ENCODE measurements at regions not wholly inside any gene's neighbourhood (a gene's known extent, or its start where the extent isn't known, plus 50 kb on each side); places are given as distances from the start of the nearest gene placed in this dataset.

DNA sequence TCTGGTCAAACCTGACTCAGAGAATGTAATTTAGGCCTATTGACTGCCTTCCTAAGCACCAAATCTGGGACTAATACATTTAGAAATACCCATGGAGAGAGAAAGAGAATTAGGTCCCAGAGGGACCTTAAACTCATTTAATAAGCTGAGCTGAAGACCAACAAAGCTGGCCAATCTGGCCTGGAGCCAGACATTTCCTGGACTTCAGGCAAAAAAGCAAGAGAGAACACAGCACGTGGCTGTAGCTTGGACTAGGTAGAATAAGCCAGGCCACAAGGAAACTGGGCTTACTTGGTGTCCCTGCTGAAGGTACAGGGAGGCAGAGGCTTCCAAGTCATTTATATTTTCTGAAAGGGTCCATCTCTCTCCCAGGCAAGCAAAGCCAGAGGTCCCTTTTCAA is 88.1 kb downstream of the RTP4 start:
- TF ChIP-seq CTCF (conservative IDR thresholded peaks at IDR 0.05; ENCODE audit: low read depth) = no peak
- ChIA-PET CTCF (interaction anchor here (0.6 kb wide), 1 partner anchor 23 kb away, joined by 3 read pairs; no protein-coding TSS in a partner anchor), POLR2A (ENCODE audit: low non-redundant PET) (no interaction called here)
- DNase-seq (ENCODE audit: low spot score) = no peak
- no peak overlapping the region for H3K27ac ChIP-seq

DNA sequence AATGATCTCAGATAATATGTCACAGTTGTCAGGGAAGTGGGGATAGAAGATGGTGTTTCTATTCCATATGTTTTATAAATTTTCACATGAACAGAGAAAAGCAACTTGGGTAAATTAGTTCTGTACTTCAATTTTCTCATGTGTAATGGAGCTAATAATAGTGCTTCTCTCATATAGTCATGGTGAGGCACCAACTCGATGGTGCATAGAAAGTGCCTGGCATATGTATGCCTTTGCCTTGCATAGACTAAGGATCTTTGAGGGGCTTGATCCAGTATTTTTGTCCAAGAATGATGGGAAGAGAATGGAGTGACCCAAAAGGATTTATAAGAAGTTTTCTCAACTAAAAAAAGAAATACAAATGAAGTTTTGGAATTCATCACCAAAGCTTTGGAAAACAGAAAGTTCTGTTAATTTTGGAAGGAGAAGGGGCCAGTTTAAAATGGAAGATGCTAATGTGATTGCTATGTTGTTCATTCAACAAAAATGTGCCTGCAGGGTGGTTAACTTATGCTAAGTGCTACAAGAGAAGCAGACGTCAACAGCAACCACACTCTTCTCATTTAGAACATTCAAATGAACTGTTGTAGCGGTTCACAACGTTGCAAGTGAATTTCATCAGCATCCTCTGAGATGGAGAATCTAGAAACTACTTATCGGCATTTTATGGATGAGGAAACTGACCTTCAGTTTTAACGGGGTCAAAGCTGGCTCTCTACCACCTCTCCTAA is 86.1 kb downstream of the RTP4 start:
- no peak for TF ChIP-seq CTCF (conservative IDR thresholded peaks at IDR 0.05; ENCODE audit: low read depth)
- CTCF ChIA-PET = no interaction called here
- DNase-seq (ENCODE audit: low spot score) = no peak
- POLR2A ChIA-PET (ENCODE audit: low non-redundant PET) = no interaction called here
- H3K27ac ChIP-seq = no peak overlapping the region

DNA sequence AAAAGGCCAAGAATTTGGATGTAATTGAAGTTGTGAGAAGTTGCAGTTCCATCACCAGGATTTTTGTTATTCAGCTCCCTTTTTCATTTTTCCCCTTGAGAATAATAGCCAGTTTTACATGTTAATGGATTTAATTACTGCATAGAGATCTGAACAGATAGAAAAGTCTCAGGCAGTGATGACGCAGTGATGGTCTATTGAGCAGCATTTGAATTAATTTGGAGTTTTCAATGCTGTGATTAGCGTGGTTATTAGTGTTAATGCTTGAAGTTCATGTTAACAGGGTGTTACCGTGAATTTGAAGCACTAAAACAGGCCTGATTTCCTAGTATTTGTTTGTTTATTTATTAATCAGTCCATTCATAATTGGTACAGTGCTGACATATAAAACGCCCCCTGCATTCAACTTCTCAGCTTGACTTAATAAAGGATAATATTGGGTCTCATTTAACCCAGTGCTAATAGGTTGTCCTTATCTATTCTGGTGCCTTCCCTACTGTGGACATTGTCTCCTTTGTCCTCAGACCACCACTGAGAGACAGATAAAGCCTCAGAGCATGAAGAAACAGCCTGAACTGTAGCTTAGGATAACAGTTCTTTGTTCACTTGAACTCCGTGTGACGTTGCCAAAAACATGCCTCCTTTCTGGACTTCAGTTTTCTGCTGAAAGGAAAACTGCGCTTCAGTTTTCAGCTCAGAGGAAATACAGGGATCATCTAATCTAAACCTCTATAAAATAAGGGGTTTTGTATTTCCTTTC is 82.4 kb downstream of the RTP4 start:
- H3K27ac ChIP-seq = no peak overlapping the region
- no peak for TF ChIP-seq CTCF (conservative IDR thresholded peaks at IDR 0.05; ENCODE audit: low read depth)
- no peak for DNase-seq (ENCODE audit: low spot score)
- ChIA-PET CTCF (interaction anchor here (0.6 to 0.7 kb wide), 3 partner anchors 80 to 976 kb away, joined by 3 read pairs; no protein-coding TSS in a partner anchor), POLR2A (ENCODE audit: low non-redundant PET) (no interaction called here)

- POLR2A ChIA-PET (ENCODE audit: low non-redundant PET) = no interaction called here
- CTCF ChIA-PET = interaction anchor here (1.4 kb wide), 1 partner anchor 129 kb away, joined by 4 read pairs; no protein-coding TSS in a partner anchor
- H3K27ac ChIP-seq = no peak overlapping the region
- no peak for DNase-seq (ENCODE audit: low spot score)
- no peak for TF ChIP-seq CTCF (conservative IDR thresholded peaks at IDR 0.05; ENCODE audit: low read depth)
These were observed 80.5 kb downstream of the RTP4 start for GRCh38 chr3:187448674-187449073.

- POLR2A ChIA-PET (ENCODE audit: low non-redundant PET) = no interaction called here
- H3K27ac ChIP-seq = no peak overlapping the region
- CTCF ChIA-PET = interaction anchor here (0.6 to 1.4 kb wide), 2 partner anchors 128 to 1181 kb away, joined by 3 to 4 read pairs; no protein-coding TSS in a partner anchor
- no peak for TF ChIP-seq CTCF (conservative IDR thresholded peaks at IDR 0.05; ENCODE audit: low read depth)
- DNase-seq (ENCODE audit: low spot score) = no peak
These were observed 79.6 kb downstream of the RTP4 start for GRCh38 chr3:187447737-187448136.

DNA sequence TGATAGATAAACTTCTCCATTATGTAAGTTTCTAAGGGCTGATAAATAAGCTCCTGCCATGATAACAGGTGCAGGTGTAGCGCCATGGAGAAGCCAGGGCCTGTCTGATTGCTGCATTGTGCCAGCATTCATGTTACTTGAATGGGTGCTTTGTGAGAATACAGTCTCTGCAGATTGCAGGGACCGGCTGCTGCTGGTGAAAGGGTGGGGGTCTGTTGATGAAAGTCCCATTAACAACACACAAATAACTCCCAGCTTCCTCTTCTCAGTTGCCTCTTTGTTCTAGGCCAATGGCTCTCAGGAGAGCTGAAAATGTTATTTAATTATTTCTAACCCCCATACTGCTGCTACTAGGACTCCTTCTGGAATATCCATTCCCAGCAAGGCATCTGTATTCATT is 77.2 kb downstream of the RTP4 start:
- POLR2A ChIA-PET (ENCODE audit: low non-redundant PET) = no interaction called here
- CTCF ChIA-PET = interaction anchor here (0.5 to 1.1 kb wide), 3 partner anchors 12 to 280 kb away, joined by 3 to 4 read pairs (median 3); no protein-coding TSS in a partner anchor

More for the DNA sequence above, 77.2 kb downstream of the RTP4 start:
- TF ChIP-seq CTCF (conservative IDR thresholded peaks at IDR 0.05; ENCODE audit: low read depth) = no peak
- DNase-seq (ENCODE audit: low spot score) = no peak
- no peak overlapping the region for H3K27ac ChIP-seq

All from RWPE1 (cell line).